ENCODE measurements at regions not wholly inside any gene's neighbourhood (a gene's known extent, or its start where the extent isn't known, plus 50 kb on each side); places are given as distances from the start of the nearest gene placed in this dataset.

DNA sequence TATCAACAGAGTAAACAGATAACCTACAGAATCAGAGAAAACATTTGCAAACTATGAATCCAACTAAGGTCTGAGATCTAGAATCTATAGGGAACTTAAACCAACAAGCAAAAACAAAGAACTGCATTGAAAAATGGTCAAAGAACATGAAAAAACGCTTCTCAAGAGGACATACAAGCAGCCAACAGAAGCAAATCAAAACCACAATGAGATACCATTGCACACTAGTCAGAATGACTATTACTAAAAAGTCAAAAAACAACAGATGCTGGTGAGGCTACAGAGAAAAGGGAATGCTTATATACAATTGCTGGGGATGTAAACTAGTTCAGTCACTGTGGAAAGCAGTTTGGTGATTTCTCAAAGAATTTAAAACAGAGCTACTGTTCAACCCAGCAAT, 255.7 kb downstream of the TMEM47 start:
- CTCF ChIA-PET, result no interaction called here
- H3K9me3 ChIP-seq (ENCODE audit: control insufficient read depth in 1 of 2, insufficient read depth in 1 of 2, low read depth in 1 of 2, low read length in 2 of 2), result no peaks in the 10 kb centered on the region
- no peak overlapping the region for H3K9ac ChIP-seq (ENCODE audit: low read length)
- H3K36me3 ChIP-seq (ENCODE audit: control insufficient read depth in 1 of 2, insufficient read depth in 2 of 2, low read length in 2 of 2), result no peaks in the 10 kb centered on the region
- H3K4me3 ChIP-seq (replicated peaks in 1 of 2; ENCODE audit: low read depth in 1 of 2, low read length in 2 of 2), result no peak overlapping the region
- H3K27me3 ChIP-seq (ENCODE audit: insufficient read depth, low read length), result no peaks in the 10 kb centered on the region
- H3K4me1 ChIP-seq (ENCODE audit: control insufficient read depth in 1 of 2, insufficient read depth in 2 of 2, low read length in 2 of 2), result no peaks in the 10 kb centered on the region
- TF ChIP-seq ZNF274 (IDR thresholded peaks at IDR 0.05; ENCODE audit: low read depth, low read length) (no peak), EGR1 (IDR thresholded peaks at IDR 0.05; ENCODE audit: low read depth) (no peak), JUND (IDR thresholded peaks at IDR 0.05) (no peak), RAD21 (IDR thresholded peaks at IDR 0.05; ENCODE audit: low read depth) (no peak), SRF (IDR thresholded peaks at IDR 0.05; ENCODE audit: low read depth) (no peak), ZFX (IDR thresholded peaks at IDR 0.05) (no peak), POLR2AphosphoS5 (IDR thresholded peaks at IDR 0.05; ENCODE audit: low read depth, low read length) (no peak), EZH2phosphoT487 (IDR thresholded peaks at IDR 0.05; ENCODE audit: borderline replicate concordance) (no peak), TCF7L2 (IDR thresholded peaks at IDR 0.05; ENCODE audit: borderline replicate concordance, extremely low read depth, insufficient read depth, insufficient read length) (no peak), SP1 (IDR thresholded peaks at IDR 0.05; ENCODE audit: low read depth) (no peak), FOSL1 (IDR thresholded peaks at IDR 0.05; ENCODE audit: low read depth) (no peak), EZH2 (IDR thresholded peaks at IDR 0.05) (no peak)
- TF ChIP-seq, protein P1, sequence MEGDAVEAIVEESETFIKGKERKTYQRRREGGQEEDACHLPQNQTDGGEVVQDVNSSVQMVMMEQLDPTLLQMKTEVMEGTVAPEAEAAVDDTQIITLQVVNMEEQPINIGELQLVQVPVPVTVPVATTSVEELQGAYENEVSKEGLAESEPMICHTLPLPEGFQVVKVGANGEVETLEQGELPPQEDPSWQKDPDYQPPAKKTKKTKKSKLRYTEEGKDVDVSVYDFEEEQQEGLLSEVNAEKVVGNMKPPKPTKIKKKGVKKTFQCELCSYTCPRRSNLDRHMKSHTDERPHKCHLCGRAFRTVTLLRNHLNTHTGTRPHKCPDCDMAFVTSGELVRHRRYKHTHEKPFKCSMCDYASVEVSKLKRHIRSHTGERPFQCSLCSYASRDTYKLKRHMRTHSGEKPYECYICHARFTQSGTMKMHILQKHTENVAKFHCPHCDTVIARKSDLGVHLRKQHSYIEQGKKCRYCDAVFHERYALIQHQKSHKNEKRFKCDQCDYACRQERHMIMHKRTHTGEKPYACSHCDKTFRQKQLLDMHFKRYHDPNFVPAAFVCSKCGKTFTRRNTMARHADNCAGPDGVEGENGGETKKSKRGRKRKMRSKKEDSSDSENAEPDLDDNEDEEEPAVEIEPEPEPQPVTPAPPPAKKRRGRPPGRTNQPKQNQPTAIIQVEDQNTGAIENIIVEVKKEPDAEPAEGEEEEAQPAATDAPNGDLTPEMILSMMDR (IDR thresholded peaks at IDR 0.05 in 2 of 3, conservative IDR thresholded peaks at IDR 0.05 in 1 of 3; ENCODE audit: borderline replicate concordance in 1 of 3, insufficient read depth in 1 of 3, low read depth in 2 of 3, low read length in 2 of 3), result no peak
- TF ChIP-seq, protein P2, sequence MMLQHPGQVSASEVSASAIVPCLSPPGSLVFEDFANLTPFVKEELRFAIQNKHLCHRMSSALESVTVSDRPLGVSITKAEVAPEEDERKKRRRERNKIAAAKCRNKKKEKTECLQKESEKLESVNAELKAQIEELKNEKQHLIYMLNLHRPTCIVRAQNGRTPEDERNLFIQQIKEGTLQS (IDR thresholded peaks at IDR 0.05), result no peak
- RAD21 ChIA-PET (ENCODE audit: low non-redundant PET in 1 of 2, low total read pairs in 2 of 2, uncharacterized antibody in 2 of 2, unreplicated experiment in 2 of 2), result no interaction called here
- DNase-seq (ENCODE audit: low read depth, low spot score) (no peak), ATAC-seq (no peak)
- no peaks in the 10 kb centered on the region for H3K79me2 ChIP-seq (ENCODE audit: insufficient read depth, low read length)
- no peaks in the 10 kb centered on the region for H3K9me2 ChIP-seq (ENCODE audit: insufficient read depth)
- no peak overlapping the region for H3K4me2 ChIP-seq (ENCODE audit: low read length)
- no peak overlapping the region for H3K27ac ChIP-seq (ENCODE audit: low read depth, low read length)
- no TSS peak for BruUV-seq (replicated peaks)
- POLR2A ChIA-PET, result no interaction called here
- no peak overlapping the region for H2AFZ ChIP-seq (ENCODE audit: low read depth, low read length, poor library complexity, severe bottlenecking)
- no peaks in the 10 kb centered on the region for H4K20me1 ChIP-seq (ENCODE audit: insufficient read depth)
- intact Hi-C loops (cut with micrococcal nuclease), result no loop called here

Measured in HCT116 (cell line).